ACC112 (cell line): ENCODE measurements at regions not wholly inside any gene's neighbourhood (a gene's known extent, or its start where the extent isn't known, plus 50 kb on each side); places are given as distances from the start of the nearest gene placed in this dataset.
"Not testable (repeated sequence)": the region's sequence is repeated elsewhere in the genome, so short reads cannot be mapped to it uniquely, and the experiment has no call there.

Experiments used
- H2AFZ ChIP-seq: fragments of 200-600 bp; sonication (generic); one replicate; pipeline ENCODE4 v1.6.0; 2017; ENCODE audit warnings: antibody characterized with exemption, low read length; ENCODE audit not compliant: unreplicated experiment
- H3K27ac ChIP-seq: fragments of 200-600 bp; sonication (generic); 2 replicates; pipeline ENCODE4 v1.5.1; 2014; ENCODE audit warnings: low read depth, mild to moderate bottlenecking, antibody characterized with exemption, low read length, moderate library complexity
- H3K27me3 ChIP-seq: fragments of 200-600 bp; sonication (generic); 2 replicates; pipeline ENCODE4 v1.6.1; 2014; ENCODE audit warnings: mild to moderate bottlenecking, antibody characterized with exemption, low read length, moderate library complexity, mixed read lengths; ENCODE audit not compliant: insufficient read depth
- H3K36me3 ChIP-seq: fragments of 200-600 bp; sonication (generic); 2 replicates; pipeline ENCODE4 v1.6.1; 2016; ENCODE audit warnings: mild to moderate bottlenecking, antibody characterized with exemption, low read length, moderate library complexity, mixed read lengths; ENCODE audit not compliant: insufficient read depth
- H3K4me1 ChIP-seq: fragments of 200-600 bp; sonication (generic); one replicate; pipeline ENCODE4 v1.6.1; 2016; ENCODE audit warnings: low read length, mixed read lengths; ENCODE audit not compliant: insufficient read depth, unreplicated experiment, control insufficient read depth
- H3K4me3 ChIP-seq: fragments of 200-600 bp; sonication (generic); 2 replicates; pipeline ENCODE4 v1.5.1; 2014; ENCODE audit warnings: mild to moderate bottlenecking, low read depth, low read length
- H3K79me2 ChIP-seq: fragments of 200-600 bp; sonication (generic); one replicate; pipeline ENCODE4 v1.6.0; 2016; ENCODE audit warnings: low read length; ENCODE audit not compliant: control insufficient read depth, unreplicated experiment, insufficient read depth

DNA sequence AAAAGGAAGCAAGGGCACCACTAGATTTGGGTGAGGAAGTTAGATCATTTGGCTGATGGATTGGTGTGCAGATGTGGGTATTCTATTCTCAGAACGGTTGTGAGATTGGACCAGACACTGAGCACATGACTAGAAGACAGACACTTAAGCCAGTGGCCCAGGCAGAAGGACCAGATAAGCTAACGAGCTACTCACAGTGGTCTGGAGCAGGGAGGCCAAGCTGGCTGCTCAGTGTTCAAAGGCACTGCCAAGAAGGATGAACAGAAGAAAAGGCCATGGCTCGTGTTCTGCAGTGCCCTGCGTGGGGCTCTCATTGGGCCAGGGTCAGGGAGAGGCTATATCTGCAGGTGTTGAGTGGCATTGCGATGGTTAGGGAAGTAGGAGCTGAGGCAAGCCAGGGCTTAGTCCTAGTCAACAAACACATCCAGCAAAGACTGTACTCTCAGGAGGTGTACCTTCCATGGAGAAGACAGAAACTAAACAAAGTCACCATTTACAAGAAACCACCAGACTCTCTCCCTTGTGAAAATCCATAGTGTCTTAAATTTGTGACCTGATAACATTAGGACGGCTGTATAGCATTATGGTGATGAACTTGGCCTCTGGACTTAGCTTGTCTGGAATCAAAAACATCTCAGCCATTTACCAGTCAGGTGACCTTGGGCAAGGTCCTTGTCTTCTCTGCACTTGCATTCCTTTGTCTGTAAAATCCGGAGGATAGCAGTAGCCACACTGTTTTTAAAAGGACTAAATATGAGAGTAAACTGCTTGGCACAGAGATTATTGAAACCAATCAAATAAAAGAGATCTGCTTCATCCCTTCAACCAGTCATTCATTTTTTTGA is 274.5 kb downstream of the SIPA1L2 start:
- Histone ChIP-seq H3K4me3 (no peak overlapping the region), H3K27me3 (peaks cover 23% of the 10 kb centered on the region), H2AFZ (no peak overlapping the region), H3K4me1 (no peaks in the 10 kb centered on the region), H3K79me2 (no peaks in the 10 kb centered on the region), H3K27ac (no peak overlapping the region), H3K36me3 (no peaks in the 10 kb centered on the region)

DNA sequence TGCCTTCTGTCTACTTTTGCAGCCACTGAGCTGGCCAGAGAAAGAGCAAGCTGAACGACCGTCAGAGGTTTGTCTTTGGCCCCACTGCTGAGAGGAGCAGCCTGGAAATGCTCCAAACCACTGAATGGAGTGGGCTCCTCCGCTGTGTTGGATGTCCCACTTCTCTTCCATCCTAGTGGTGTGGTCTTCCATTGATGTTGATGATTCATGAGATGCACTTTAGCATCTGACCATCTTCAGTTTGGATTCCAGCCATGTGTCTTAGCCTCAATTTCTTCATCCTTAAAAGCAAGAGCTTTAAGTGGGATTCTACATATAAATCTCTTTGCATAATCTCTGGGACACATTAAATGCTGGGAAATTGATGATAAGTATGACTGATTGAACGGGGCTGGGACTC is 276.9 kb downstream of the SIPA1L2 start:
- Histone ChIP-seq H3K4me3 (no peak overlapping the region), H3K27me3 (peaks cover 30% of the 10 kb centered on the region), H3K4me1 (no peaks in the 10 kb centered on the region), H2AFZ (no peak overlapping the region), H3K36me3 (no peaks in the 10 kb centered on the region), H3K79me2 (no peaks in the 10 kb centered on the region), H3K27ac (no peak overlapping the region)

DNA sequence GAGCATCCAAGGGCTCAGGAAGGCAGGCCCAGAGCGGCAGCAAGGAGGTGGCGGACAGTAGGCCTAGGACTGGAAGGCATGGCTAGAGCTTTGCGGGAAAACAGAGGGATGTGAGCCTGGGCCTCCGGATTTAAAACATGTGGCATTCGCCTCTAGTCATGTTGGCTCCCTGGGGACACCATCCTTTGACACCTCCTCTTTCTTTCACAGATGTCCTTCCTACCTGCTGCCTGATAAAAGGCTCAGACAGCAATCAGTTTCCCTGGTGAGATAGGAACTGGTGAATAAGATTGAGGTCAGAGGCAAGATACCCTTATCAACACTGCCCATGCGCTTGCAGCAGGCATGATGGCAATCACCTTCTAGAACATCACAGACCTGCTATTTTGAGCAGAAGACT is 277.6 kb downstream of the SIPA1L2 start:
- Histone ChIP-seq H2AFZ (no peak overlapping the region), H3K27me3 (peaks cover 27% of the 10 kb centered on the region), H3K79me2 (no peaks in the 10 kb centered on the region), H3K36me3 (no peaks in the 10 kb centered on the region), H3K27ac (no peak overlapping the region), H3K4me3 (no peak overlapping the region), H3K4me1 (no peaks in the 10 kb centered on the region)

DNA sequence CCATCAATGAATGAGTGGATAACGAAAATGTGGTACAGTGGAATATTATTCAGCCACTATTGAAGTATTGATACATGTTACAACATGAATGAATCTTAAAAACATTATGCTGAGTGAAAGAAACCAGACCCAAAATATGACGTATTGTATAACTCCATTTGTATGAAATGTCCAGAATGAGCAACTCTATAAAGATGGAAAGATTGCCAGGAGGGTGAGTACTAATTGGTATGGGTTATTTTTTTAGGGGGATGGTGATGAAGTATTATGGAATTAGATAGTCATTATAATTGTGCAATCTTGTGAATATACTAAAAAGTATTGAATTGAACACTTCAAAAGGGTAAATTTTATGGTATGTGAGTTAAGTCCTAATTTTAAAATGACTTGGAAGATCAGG is 278.6 kb downstream of the SIPA1L2 start:
- Histone ChIP-seq H3K36me3 (no peaks in the 10 kb centered on the region), H3K27me3 (peaks cover 23% of the 10 kb centered on the region), H3K27ac (no peak overlapping the region), H3K4me1 (no peaks in the 10 kb centered on the region), H3K4me3 (no peak overlapping the region), H2AFZ (no peak overlapping the region), H3K79me2 (no peaks in the 10 kb centered on the region)

DNA sequence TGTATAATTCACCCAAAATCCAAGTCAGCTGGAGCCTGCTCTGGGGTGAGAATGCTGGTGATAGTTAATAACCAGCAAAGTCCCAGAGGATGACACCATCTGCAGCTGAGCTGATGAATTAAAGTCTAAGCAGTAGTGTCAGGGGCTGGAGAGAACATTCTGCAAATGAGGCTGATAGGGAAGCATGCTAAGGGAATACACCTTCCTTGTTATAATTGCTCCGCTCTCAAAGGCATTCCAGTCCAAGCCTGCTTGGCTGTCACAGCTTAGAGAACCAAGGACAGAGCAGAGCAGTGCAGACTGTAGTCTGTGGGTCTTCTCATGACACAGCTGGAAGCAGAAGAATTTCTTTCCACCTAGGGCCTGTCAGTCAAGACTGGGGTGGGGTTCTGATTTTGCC is 283.1 kb downstream of the SIPA1L2 start:
- H3K36me3 ChIP-seq = no peaks in the 10 kb centered on the region
- H2AFZ ChIP-seq = no peak overlapping the region
- no peak overlapping the region for H3K27ac ChIP-seq
- H3K4me3 ChIP-seq = no peak overlapping the region
- no peaks in the 10 kb centered on the region for H3K79me2 ChIP-seq
- H3K27me3 ChIP-seq = 0 out of 2 replicates have a peak, but pooled peaks cover 7% of the 10 kb centered on the region
- H3K4me1 ChIP-seq = no peaks in the 10 kb centered on the region

DNA sequence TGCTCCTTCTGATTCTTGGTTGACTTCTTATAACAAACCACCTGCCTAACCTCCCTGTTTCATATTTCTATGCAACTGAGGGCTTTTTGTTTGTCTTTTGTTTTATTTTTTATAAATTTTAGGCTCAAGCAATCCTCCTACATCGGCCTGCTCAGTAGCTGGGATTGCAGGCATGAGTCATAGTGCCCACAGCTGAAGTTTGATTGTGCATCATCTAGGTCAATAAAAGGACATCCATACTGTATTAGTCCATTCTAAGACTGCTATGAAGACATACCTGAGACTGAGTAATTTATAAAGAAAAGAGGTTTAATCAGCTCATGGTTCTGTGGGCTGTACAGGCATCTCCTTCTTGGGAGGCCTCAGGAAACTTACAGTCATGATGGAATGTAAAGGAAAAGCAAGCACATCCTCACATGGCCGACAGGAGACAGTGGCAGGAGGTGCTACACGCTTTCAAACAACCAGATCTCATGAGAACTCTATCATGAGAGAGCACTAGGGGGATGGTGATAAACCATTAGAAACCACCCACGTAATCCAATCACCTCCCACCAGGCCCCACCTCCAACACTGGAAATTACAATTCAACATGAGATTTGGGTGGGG is 285.0 kb downstream of the SIPA1L2 start:
- H3K36me3 ChIP-seq = no peaks in the 10 kb centered on the region
- H3K4me1 ChIP-seq = no peaks in the 10 kb centered on the region
- no peak overlapping the region for H3K4me3 ChIP-seq
- no peaks in the 10 kb centered on the region for H3K79me2 ChIP-seq
- no peak overlapping the region for H3K27ac ChIP-seq
- H3K27me3 ChIP-seq = 0 out of 2 replicates have a peak, but pooled peaks cover 7% of the 10 kb centered on the region
- no peak overlapping the region for H2AFZ ChIP-seq

DNA sequence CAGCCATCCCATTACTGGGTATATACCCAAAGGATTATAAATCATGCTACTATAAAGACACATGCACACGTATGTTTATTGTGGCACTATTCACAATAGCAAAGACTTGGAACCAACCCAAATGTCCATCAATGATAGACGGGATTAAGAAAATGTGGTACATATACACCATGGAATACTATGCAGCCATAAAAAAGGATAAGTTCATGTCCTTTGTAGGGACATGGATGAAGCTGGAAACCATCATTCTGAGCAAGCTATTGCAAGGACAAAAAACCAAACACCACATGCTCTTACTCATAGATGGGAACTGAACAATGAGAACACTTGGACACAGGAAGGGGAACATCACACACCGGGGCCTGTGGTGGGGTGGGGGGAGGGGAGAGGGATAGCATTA is 285.7 kb downstream of the SIPA1L2 start:
- not testable (repeated sequence) for H3K36me3 ChIP-seq, H2AFZ ChIP-seq, H3K27ac ChIP-seq, H3K27me3 ChIP-seq, H3K4me1 ChIP-seq, H3K79me2 ChIP-seq, H3K4me3 ChIP-seq

DNA sequence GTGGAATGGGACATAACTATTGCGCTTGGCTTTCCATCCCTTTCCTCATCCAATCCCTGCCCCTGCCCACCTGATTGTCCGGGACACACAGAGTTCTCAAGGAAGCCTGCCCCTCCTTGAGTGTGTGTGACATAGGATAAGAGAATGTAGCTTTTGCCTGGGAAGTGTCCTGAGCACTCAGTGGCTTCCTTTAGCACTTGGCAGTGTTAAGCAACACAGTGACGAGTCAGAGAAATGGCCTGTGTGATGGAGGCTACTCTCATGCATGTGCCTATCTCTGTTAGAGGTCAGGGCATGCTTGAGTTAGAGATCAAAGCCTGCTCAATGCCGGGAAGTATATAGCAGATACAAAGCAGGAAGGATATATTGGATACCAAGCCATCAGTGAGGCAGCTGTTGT is 289.5 kb downstream of the SIPA1L2 start:
- H3K27ac ChIP-seq = no peak overlapping the region
- H3K36me3 ChIP-seq = no peaks in the 10 kb centered on the region
- no peaks in the 10 kb centered on the region for H3K27me3 ChIP-seq
- H3K4me1 ChIP-seq = no peaks in the 10 kb centered on the region
- no peaks in the 10 kb centered on the region for H3K79me2 ChIP-seq
- H2AFZ ChIP-seq = no peak overlapping the region
- no peak overlapping the region for H3K4me3 ChIP-seq

DNA sequence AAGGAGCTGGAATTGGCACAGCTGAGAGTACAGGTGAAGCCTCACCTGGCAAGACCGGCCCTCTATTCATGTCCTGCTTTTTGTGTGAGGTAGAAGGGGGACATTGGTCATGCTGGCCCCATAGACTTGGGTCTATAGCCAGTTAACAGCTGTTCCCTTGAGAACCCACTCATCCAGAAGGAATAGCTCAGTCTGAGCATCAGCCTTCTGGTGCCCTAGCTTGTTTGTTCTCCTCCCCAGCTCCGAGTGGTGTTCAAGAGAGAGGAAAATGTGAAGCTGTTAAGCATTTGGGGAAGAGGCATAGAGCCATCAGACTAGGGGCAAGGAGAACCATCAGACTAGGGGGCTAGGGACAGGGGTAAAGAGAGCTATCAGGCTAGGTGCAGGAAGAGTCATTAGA is 290.9 kb downstream of the SIPA1L2 start:
- H3K79me2 ChIP-seq = no peaks in the 10 kb centered on the region
- no peak overlapping the region for H3K27ac ChIP-seq
- H3K4me1 ChIP-seq = no peaks in the 10 kb centered on the region
- no peaks in the 10 kb centered on the region; the same call in 1 of the 2 replicates for H3K27me3 ChIP-seq
- H3K36me3 ChIP-seq = no peaks in the 10 kb centered on the region
- H2AFZ ChIP-seq = no peak overlapping the region
- H3K4me3 ChIP-seq = no peak overlapping the region

DNA sequence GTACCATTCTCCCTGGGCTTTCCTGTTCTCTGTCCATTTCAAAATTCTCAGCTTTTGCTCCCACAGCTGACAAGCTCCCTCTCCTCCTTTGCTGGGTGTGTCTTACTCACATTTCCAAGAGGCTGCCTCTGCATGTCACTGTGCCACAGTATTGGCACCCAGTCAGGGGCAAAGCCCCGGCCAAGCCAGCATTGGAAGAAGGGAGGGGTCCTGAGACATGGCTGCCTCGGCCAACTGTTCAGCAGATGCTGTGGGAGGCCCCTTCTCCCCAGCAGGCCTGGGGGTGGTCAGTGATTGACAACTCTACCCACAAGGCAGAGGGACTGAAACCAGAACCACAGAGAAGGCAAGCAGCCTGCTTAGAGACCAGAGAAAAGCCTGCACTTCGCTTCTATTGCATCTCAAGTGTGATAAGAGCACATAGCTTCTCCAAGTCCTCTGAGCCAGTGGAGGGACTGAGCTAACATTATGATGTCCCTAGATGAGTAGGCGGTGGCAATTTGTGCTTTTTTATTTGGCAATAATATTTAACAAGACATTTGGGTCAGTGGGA is 294.1 kb downstream of the SIPA1L2 start:
- Histone ChIP-seq H2AFZ (no peak overlapping the region), H3K4me3 (no peak overlapping the region), H3K27ac (no peak overlapping the region), H3K4me1 (no peaks in the 10 kb centered on the region), H3K27me3 (peaks cover 3% of the 10 kb centered on the region; the same call in 1 of the 2 replicates), H3K79me2 (no peaks in the 10 kb centered on the region), H3K36me3 (no peaks in the 10 kb centered on the region)

DNA sequence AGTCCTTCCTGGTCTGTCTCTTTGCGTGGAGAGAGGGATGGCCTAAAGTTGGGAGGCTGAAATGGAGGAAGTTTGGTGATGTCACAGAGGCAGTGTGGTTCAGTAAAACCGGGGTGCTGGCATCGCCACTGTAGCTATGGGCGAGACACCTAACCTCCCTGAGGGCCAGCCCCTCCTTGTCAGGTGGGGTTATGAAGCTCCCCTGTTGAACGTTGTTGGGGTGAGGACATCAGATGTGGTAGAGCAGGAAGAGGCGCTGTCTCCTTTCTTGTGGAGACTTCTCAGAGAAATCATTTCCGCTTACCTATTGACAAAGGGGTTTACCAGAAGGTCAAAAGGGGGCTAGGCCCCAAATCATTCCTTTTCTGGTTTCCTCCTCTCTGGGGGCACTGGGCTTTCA is 294.7 kb downstream of the SIPA1L2 start:
- Histone ChIP-seq H3K79me2 (no peaks in the 10 kb centered on the region), H3K27ac (no peak overlapping the region), H3K36me3 (no peaks in the 10 kb centered on the region), H3K4me3 (no peak overlapping the region), H3K4me1 (no peaks in the 10 kb centered on the region), H2AFZ (no peak overlapping the region), H3K27me3 (peaks cover 3% of the 10 kb centered on the region; the same call in 1 of the 2 replicates)
